SKM-1 (cell line): ENCODE measurements at regions not wholly inside any gene's neighbourhood (a gene's known extent, or its start where the extent isn't known, plus 50 kb on each side); places are given as distances from the start of the nearest gene placed in this dataset.

Experiments used
- DNase-seq: peaks from one replicate; lab custom pipeline; 2025; ENCODE audit not compliant: unreplicated experiment; lab: John Stamatoyannopoulos, UW

DNA sequence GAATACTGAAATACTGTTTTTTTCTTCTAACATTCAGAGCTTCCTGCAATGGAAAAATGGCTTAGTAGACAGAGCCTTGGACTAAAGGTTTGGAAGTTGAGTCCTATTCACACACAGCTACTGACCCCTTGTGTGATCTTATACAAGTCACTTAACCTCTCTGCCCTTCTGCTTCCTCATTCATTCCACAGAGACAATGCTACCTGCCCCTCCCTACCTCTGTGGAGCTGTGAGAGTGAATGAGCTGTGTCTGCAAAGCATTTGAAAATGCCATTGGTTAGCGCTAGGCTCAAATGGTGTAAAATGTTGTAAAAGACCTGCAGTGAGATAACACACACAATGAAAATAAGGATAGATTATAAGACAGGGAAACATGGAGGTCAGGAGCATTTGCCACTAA is 214.4 kb downstream of the BARHL2 start:
- DNase-seq: no peak

DNA sequence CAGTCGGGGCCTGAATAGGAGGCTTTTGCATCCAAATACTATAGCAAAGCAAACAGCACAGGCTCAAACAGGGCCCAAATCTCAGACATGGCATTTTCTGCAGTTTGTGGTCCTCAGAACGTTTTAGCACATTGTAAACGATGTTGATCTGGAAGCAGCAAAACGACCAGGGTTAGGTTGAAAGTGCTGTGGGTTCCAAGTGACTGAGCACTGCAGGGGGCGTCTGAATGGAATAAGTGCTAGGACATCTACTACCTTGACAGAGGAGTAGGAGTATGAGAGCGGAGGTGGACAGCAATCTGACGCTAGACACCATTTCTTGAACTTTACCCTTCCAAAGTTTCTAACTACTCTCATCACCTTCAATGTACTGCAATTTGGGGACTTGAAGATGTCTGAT is 214.9 kb downstream of the BARHL2 start:
- DNase-seq: no peak

- DNase-seq: no peak
Measured at GRCh38 chr1:90501281-90501680, 215.8 kb downstream of the BARHL2 start.

DNA sequence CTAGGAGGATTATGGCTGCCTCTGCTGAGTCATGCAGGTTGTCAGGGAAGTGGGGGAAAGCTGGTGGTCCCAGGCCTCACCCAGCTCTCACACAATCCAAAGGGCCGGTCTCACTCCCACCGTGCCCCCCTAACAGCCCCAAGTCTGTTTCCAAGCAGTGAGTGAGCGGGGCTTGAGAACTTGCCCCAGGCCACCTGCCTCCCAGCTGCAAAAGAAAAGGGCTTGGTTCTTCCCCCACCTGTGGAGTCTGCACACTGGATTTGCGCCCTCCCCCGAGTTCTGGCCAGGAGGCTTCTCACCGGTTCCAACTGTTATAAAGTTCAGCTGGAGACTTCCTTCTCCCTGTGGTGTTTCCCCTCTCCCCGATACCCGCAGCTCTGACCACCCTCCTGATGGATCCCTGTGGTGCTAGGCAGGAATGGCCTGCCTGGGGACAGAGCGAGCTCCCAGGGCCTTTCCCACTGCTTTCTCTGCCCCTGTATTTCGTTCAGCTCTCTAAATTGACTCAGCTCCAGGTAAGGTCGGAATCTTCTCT is 222.3 kb downstream of the BARHL2 start:
- DNase-seq: no peak

- DNase-seq: no peak
Measured at GRCh38 chr1:90488451-90488850, 228.7 kb downstream of the BARHL2 start.

GRCh38 chr1:90486996-90487395 is 230.1 kb downstream of the BARHL2 start:
- DNase-seq: no peak

DNA sequence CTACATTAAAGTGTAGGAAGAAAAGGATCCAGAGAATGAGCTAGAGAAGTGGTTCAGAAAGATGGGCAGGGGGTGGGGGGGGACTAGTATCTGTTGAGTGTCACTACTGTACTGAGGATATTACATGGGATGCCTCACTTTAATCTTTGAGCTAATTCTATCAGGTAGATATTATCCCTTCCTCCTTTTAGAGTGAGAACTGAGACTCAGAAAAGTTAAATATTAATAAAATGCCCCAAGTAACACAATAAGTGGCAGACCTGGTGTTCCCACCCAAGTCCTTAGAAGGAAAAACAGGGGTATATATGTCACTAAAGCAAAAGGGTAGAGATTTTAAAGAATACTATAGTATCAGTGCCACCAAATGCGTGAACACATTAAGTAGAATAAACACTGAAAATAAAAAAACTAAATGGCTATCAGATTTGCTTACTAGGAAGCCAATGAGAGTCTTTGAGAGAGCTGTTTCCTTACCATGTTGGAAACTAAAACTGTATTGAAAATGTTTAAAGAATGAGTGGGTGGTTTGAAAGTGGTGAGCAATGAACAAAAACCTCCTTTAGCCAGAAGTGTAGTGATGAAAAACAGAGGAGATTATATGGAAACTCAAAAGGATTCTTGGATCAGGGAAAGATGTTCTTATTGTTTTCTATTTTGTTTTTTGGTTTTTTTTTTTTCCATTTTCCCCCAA is 230.8 kb downstream of the BARHL2 start:
- no peak for DNase-seq

GRCh38 chr1:90480271-90480835 is 236.7 kb downstream of the BARHL2 start:
- DNase-seq: no peak

DNA sequence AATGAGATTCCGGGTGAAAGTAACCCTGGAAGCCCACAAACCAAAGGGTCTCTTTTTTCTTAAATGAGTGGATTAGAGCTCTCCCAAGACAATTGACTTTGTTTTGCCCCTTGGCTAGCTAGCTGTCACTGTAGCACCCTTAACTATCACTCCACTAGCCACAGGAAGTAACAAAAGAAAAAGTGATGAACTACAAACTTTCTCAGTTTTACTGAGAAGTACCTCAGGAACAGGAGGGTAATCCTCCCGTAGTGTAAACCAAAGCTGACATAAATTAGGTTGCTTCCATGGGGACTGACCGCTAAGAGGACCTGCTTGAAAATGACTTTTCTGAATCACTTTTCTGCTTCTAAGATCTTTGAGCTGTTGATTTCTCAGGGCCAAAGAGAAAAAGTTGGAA is 240.1 kb downstream of the BARHL2 start:
- no peak for DNase-seq

DNA sequence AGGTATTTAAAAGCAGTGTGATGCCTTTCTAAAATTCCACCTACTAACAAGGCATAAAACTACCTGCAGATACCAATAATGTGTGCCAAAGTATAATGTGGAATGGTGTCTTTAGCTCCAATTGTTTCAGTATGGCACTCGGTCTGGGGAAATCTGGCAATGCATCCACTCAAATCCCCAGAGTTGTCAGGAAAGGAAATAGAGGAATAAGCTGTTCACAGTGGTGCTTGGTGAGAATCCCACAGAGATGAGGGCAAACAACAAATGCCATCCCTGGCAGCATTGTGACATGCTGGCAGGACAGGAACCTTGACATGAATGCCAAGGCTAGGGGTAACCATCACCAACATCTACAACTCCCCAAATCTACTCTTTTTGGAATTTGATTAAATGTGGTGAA is 240.7 kb downstream of the BARHL2 start:
- no peak for DNase-seq

DNA sequence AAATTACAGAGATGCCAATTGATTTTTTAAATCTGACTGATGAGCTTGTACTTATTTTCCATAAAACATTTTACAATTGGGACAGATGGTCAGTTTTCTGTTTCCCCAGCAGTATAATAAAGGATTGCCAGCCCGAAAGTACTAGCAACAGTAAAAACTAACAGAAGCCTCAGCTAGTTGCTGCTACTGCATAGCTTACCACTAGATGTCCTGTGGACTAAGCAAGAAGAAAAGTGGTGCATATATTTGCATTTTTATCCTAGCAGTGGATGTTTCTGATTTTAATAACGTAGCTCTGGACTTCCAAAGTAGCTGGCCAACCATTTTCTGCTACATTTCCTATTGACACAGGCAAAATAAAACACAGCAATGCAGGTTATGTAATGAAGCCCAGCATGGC is 241.5 kb downstream of the BARHL2 start:
- no peak for DNase-seq

DNA sequence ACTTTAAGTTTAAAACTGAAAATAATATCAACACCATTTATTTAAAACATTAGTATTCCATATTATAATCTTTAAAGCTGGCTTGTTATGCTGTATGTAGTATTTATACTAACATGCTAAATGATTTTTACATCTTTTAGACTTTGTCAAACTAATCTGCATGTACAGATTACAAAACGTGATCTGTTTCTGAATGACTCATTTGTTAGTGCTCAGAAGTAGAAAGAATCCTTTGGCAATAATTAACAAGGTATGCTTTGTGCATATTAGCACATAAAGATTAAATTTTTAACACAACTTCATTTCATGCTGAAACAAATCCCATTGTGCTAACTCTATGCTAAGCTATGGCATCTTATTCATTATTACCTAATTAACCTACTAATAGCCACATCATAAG is 242.4 kb downstream of the BARHL2 start:
- no peak for DNase-seq

- DNase-seq: no peak
Measured at GRCh38 chr1:90474158-90474557, 242.9 kb downstream of the BARHL2 start.

DNA sequence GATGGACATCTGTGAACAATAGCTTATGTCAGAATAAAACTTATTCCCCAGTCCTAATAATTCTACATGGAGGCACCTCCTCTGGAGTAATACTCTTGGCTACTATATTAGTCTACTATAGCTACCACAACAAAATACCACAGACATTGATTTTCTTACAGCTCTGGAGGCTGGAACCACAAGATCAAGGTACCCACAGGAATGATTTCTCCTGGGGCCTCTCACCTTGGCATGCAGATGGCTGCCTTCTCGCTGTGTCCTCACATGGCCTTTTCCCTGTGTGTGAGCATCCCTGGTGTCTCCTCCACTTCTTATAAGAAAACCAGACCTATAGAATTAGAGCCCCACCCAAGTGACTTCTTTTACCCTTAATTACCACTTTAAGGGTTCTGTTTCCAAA is 244.3 kb downstream of the BARHL2 start:
- no peak for DNase-seq

GRCh38 chr1:90459570-90459969 is 257.5 kb downstream of the BARHL2 start:
- no peak for DNase-seq

- DNase-seq: no peak
Measured at GRCh38 chr1:90457985-90458384, 259.1 kb downstream of the BARHL2 start.

- no peak for DNase-seq
Measured at GRCh38 chr1:90452491-90452890, 264.6 kb downstream of the BARHL2 start.

DNA sequence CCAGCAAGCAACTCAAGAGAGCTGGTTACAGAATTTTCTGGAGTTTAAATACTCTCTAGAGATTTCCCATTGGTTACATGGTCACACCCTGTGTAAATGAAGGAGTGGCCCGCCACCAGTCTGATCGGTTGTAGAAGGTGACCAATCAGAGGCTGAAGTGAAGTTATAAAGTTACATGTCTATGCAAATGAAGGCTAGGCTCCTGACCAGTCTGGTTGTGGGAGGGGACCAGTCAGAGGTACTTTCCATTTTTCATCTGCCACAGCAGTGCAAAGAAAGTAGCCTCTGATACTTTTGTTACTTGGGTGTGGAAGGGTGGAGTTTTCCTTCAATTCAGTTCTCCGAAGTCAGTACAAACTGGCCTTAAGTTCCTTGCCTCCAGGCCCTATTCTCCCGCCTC is 273.7 kb downstream of the BARHL2 start:
- DNase-seq: no peak

GRCh38 chr1:90435351-90435750 is 281.8 kb downstream of the BARHL2 start:
- no peak for DNase-seq

GRCh38 chr1:90434460-90434859 is 282.6 kb downstream of the BARHL2 start:
- no peak for DNase-seq

DNA sequence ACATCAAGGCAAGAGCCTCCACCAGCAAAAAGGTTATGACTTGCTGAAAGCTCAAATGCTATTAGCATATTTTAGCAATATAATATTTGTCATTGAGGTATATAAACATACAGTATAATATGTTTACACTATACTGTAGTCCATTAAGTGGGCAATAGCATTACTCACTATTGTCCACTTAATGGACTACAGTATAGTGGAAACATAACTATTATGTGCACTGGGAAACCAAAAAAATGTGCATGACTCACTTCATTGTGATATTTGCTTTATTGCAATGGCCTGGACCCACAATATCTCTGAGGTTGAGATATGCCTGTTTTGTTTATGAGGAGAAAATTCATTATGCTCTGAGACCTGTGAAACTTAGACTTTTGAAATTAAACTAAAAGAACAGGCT is 300.0 kb downstream of the BARHL2 start:
- no peak for DNase-seq

- no peak for DNase-seq
Measured at GRCh38 chr1:90414201-90414600, 302.9 kb downstream of the BARHL2 start.

DNA sequence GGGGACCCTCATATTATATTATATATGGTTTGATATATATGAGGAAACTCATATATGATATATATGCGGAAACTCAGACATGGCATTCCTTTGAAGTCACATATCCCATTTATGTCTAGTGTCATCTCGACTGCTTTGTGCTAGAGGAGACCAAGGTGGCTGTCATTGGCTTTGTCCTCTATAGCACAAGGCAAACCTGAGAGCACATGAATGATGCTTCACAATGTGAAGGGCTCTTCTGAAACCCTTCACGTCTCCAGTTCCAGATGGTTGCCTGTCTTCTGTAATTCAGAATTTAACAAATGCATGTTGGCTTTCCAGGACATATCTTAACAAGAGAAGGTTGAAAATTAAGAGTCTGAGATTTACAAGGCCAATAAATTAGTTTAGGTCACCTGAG is 303.6 kb downstream of the BARHL2 start:
- no peak for DNase-seq
